Smooth muscle cell (in vitro differentiated cells): ENCODE measurements at regions not wholly inside any gene's neighbourhood (a gene's known extent, or its start where the extent isn't known, plus 50 kb on each side); places are given as distances from the start of the nearest gene placed in this dataset.

Experiments
- DNase-seq: peaks from one replicate; lab custom pipeline; 2025; ENCODE audit not compliant: unreplicated experiment; lab: John Stamatoyannopoulos, UW
- H2AFZ ChIP-seq: fragments of 200-600 bp; sonication (generic); 2 replicates; pipeline ENCODE4 v1.6.0; 2016; ENCODE audit warnings: antibody characterized with exemption, low read depth, mild to moderate bottlenecking
- H3F3A ChIP-seq: fragments of 200-600 bp; sonication (generic); 2 replicates; pipeline ENCODE4 v1.6.0; 2017; ENCODE audit warnings: antibody characterized with exemption, low read depth
- H3K27ac ChIP-seq: fragments of 200-600 bp; sonication (generic); 2 replicates; pipeline ENCODE4 v1.5.1; 2016; ENCODE audit warnings: low read depth, mild to moderate bottlenecking
- H3K27me3 ChIP-seq: fragments of 200-600 bp; sonication (generic); 2 replicates; pipeline ENCODE4 v1.6.1; 2016; ENCODE audit warnings: low read depth, mild to moderate bottlenecking
- H3K36me3 ChIP-seq: fragments of 200-600 bp; sonication (generic); 2 replicates; pipeline ENCODE4 v1.5.1; 2016; ENCODE audit warnings: low read depth
- H3K4me1 ChIP-seq: fragments of 200-600 bp; sonication (generic); 2 replicates; pipeline ENCODE4 v1.5.1; 2016; ENCODE audit warnings: low read depth
- H3K4me2 ChIP-seq: fragments of 200-600 bp; sonication (generic); 2 replicates; pipeline ENCODE4 v1.6.0; 2016; ENCODE audit warnings: mild to moderate bottlenecking
- H3K4me3 ChIP-seq: fragments of 200-600 bp; sonication (generic); 2 replicates; pipeline ENCODE4 v1.5.1; 2016; ENCODE audit warnings: mild to moderate bottlenecking
- H3K79me2 ChIP-seq: fragments of 200-600 bp; sonication (generic); 2 replicates; pipeline ENCODE4 v1.6.0; 2016; ENCODE audit warnings: low read depth, mild to moderate bottlenecking
- H3K9ac ChIP-seq: fragments of 200-600 bp; sonication (generic); 2 replicates; pipeline ENCODE4 v1.6.0; 2016; ENCODE audit warnings: low read depth
- H3K9me3 ChIP-seq: fragments of 200-600 bp; sonication (generic); replicated peaks from 2 replicates; pipeline ENCODE4 v1.5.1; 2016; ENCODE audit warnings: low read depth
- H4K20me1 ChIP-seq: fragments of 200-600 bp; sonication (generic); 2 replicates; pipeline ENCODE4 v1.6.0; 2016; ENCODE audit warnings: low read depth
- WGBS: methylation state at CpG from one replicate; pipeline ENCODE4 v1.1.7; 2016; ENCODE audit warnings: low lambda C conversion rate; 5-methylcytosine and 5-hydroxymethylcytosine counted together
- TF ChIP-seq, protein P1 (sequence below): fragments of 200-600 bp; sonication (generic); IDR thresholded peaks from 2 replicates; pipeline ENCODE4 v1.5.1; 2017; ENCODE audit warnings: borderline replicate concordance, mild to moderate bottlenecking, antibody characterized with exemption; ENCODE audit not compliant: insufficient read depth, poor library complexity, severe bottlenecking

DNA sequence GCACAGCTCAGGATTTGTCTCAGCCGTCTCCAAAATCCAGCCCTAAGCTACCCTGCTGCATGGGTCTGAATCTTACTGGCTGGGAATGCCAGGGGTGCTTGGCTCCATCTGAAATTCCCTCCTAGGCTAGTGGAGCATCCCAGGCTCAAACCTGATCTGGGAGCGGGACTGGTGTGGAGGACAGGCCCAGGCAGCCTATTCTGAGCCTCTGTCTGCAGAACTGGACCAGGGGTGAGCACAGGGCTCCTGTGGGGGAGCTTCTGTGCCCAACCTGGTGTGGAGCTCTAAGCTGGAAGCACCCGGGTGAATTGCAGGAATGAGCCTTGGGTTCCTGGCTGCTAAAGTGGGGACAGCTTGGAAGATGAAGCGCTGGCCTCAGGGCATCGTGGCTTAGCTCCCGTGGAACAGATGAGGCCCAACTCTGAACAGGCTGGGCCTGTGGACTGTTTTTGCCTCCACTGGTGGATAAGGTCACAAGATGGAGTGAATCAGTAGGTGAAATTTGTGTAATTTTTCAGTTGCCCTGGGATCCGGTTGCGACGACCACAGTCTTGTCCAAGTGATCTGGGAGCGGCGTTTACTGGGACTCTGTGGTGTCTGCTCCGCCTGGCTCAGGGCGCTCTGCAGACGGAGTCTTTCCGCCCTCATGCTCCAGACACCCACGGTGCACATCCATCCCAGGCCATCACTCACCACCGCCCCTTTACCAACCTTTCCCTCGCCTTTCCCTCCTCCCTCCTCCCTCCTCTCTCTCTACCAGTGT lies 79.5 kb downstream of the TEX29 start:
- no peaks in the 10 kb centered on the region for H3K9me3 ChIP-seq
- no peaks in the 10 kb centered on the region for H4K20me1 ChIP-seq
- H3K27ac ChIP-seq = no peak overlapping the region
- H3K79me2 ChIP-seq = no peaks in the 10 kb centered on the region
- 87% methylated on average over 18 of the region's 18 CpGs for WGBS
- no peak overlapping the region for H3K4me2 ChIP-seq
- H3K36me3 ChIP-seq = no peaks in the 10 kb centered on the region
- peaks cover under 1% of the 10 kb centered on the region for H3K27me3 ChIP-seq
- no peak overlapping the region for H3K9ac ChIP-seq
- H2AFZ ChIP-seq = no peak overlapping the region
- DNase-seq = no peak
- no peaks in the 10 kb centered on the region for H3K4me1 ChIP-seq
- TF ChIP-seq, protein P1, sequence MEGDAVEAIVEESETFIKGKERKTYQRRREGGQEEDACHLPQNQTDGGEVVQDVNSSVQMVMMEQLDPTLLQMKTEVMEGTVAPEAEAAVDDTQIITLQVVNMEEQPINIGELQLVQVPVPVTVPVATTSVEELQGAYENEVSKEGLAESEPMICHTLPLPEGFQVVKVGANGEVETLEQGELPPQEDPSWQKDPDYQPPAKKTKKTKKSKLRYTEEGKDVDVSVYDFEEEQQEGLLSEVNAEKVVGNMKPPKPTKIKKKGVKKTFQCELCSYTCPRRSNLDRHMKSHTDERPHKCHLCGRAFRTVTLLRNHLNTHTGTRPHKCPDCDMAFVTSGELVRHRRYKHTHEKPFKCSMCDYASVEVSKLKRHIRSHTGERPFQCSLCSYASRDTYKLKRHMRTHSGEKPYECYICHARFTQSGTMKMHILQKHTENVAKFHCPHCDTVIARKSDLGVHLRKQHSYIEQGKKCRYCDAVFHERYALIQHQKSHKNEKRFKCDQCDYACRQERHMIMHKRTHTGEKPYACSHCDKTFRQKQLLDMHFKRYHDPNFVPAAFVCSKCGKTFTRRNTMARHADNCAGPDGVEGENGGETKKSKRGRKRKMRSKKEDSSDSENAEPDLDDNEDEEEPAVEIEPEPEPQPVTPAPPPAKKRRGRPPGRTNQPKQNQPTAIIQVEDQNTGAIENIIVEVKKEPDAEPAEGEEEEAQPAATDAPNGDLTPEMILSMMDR = no peak
- H3K4me3 ChIP-seq = no peak overlapping the region
- no peaks in the 10 kb centered on the region for H3F3A ChIP-seq

DNA sequence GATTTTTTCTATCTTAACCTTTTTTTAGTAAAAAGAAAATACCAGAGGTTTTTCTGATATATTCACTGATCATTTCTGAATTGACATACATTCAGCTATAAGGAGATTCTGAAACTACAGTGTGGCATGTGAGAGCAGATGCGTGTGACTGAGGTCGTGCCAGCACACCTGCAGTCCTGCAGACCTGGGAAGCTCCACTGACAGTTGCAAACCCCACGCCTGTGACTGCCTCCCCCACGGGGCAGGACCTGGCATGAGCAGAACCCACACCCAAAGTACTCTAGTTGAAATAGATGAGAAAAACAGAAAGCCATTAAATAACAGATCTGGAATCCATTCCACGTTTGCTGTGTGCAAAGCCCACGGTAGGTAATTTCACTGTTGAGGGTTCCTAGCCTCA lies 80.7 kb downstream of the TEX29 start:
- H3F3A ChIP-seq = no peaks in the 10 kb centered on the region
- H4K20me1 ChIP-seq = no peaks in the 10 kb centered on the region
- no peak overlapping the region for H3K4me3 ChIP-seq
- H3K9me3 ChIP-seq = no peaks in the 10 kb centered on the region
- TF ChIP-seq, protein P1 = no peak
- no peak overlapping the region for H3K4me2 ChIP-seq
- peaks cover 10% of the 10 kb centered on the region for H3K27me3 ChIP-seq
- no peak for DNase-seq
- no peak overlapping the region for H3K27ac ChIP-seq
- no peaks in the 10 kb centered on the region for H3K4me1 ChIP-seq
- no peak overlapping the region for H2AFZ ChIP-seq
- no peaks in the 10 kb centered on the region for H3K36me3 ChIP-seq
- H3K9ac ChIP-seq = no peak overlapping the region
- WGBS = 87% methylated on average over 6 of the region's 6 CpGs
- no peaks in the 10 kb centered on the region for H3K79me2 ChIP-seq

DNA sequence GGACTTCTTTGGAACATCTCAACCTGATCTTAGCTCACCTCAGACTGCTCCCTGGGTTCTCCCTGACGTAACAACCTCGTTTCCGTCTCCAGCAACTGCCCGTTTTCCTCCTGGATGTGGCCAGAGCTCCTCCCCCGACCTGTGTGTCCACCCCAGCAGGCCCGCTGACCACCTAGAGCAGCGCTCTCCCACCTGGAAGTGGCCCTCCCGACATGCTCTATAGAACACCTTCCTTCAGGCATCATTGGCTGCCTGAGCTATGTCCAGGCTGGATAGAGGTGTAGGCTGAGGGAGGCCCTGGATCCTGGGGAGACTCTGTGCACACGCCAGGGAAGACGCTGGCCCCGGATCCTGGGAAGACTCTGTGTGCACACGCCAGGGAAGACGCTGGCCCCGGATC lies 81.3 kb downstream of the TEX29 start:
- H2AFZ ChIP-seq = no peak overlapping the region
- H3K9ac ChIP-seq = no peak overlapping the region
- DNase-seq = no peak
- H3K36me3 ChIP-seq = no peaks in the 10 kb centered on the region
- H3K4me2 ChIP-seq = no peak overlapping the region
- no peaks in the 10 kb centered on the region for H3K9me3 ChIP-seq
- WGBS = 93% methylated on average over 14 of the region's 14 CpGs
- H4K20me1 ChIP-seq = no peaks in the 10 kb centered on the region
- H3K79me2 ChIP-seq = no peaks in the 10 kb centered on the region
- H3F3A ChIP-seq = no peaks in the 10 kb centered on the region
- H3K27me3 ChIP-seq = peaks cover 16% of the 10 kb centered on the region
- no peak overlapping the region for H3K4me3 ChIP-seq
- H3K27ac ChIP-seq = no peak overlapping the region
- no peaks in the 10 kb centered on the region for H3K4me1 ChIP-seq
- TF ChIP-seq, protein P1 = no peak

DNA sequence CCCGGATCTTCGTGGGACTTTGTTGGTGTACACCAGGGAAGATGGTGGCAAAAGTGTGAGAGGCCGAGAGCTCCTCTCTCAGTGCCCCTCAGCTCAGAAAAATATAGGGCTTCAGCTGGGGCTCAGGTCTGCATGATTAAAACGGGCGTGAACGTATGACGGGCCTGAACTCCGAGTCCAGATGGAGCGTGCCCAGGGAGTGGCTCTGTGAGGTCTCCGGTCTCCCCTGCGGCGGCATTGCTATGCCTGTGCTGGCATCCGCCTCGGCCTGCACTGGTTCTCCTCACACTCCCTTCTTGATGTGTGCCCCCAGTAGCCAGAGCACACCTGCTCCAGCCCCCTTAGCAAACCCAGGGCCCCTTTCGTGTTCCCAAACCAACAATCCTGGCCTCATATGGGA lies 82.0 kb downstream of the TEX29 start:
- Histone ChIP-seq H3K4me1 (no peaks in the 10 kb centered on the region), H4K20me1 (no peaks in the 10 kb centered on the region), H3K4me2 (no peak overlapping the region), H3K4me3 (no peak overlapping the region), H3K27ac (no peak overlapping the region), H3F3A (no peaks in the 10 kb centered on the region), H3K9ac (no peak overlapping the region), H3K9me3 (no peaks in the 10 kb centered on the region), H2AFZ (no peak overlapping the region), H3K27me3 (peaks cover 18% of the 10 kb centered on the region), H3K36me3 (no peaks in the 10 kb centered on the region), H3K79me2 (no peaks in the 10 kb centered on the region)
- DNase-seq = no peak
- 94% methylated on average over 15 of the region's 15 CpGs for WGBS
- TF ChIP-seq, protein P1 = no peak
